ENCODE measurements at regions not wholly inside any gene's neighbourhood (a gene's known extent, or its start where the extent isn't known, plus 50 kb on each side); places are given as distances from the start of the nearest gene placed in this dataset.

DNA sequence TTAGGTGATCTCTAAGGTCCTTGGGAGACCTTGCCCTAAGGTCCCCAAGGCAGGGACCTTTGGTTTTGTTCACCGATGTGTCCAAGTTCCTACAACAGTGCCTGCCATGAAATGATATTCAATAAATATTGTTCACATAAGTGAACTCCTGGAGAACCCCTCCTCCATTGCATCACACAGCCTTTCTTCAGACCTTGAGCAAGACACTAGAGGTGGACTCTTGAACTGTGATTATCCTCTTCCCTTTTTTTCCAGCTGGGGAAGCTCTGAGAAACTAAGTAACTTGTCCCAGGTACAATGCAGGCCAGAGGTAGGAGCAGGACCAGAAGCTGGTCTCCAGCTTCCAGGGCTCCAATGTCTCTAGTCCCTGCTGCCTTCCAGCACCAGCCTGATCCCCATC, 76.6 kb upstream of the LMO1 start:
- TF ChIP-seq, protein P1, sequence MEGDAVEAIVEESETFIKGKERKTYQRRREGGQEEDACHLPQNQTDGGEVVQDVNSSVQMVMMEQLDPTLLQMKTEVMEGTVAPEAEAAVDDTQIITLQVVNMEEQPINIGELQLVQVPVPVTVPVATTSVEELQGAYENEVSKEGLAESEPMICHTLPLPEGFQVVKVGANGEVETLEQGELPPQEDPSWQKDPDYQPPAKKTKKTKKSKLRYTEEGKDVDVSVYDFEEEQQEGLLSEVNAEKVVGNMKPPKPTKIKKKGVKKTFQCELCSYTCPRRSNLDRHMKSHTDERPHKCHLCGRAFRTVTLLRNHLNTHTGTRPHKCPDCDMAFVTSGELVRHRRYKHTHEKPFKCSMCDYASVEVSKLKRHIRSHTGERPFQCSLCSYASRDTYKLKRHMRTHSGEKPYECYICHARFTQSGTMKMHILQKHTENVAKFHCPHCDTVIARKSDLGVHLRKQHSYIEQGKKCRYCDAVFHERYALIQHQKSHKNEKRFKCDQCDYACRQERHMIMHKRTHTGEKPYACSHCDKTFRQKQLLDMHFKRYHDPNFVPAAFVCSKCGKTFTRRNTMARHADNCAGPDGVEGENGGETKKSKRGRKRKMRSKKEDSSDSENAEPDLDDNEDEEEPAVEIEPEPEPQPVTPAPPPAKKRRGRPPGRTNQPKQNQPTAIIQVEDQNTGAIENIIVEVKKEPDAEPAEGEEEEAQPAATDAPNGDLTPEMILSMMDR (conservative IDR thresholded peaks at IDR 0.05; ENCODE audit: low read length), result no peak
- no peak for TF ChIP-seq EZH2phosphoT487 (IDR thresholded peaks at IDR 0.05; ENCODE audit: borderline replicate concordance)

Measured in Loucy (cell line).